ENCODE measurements at regions not wholly inside any gene's neighbourhood (a gene's known extent, or its start where the extent isn't known, plus 50 kb on each side); places are given as distances from the start of the nearest gene placed in this dataset.

- H3K4me3 ChIP-seq (ENCODE audit: low read depth, low read length) = no peak overlapping the region
- no peak for TF ChIP-seq CTCF (IDR thresholded peaks at IDR 0.05; ENCODE audit: borderline replicate concordance, insufficient read depth, low read depth, low read length)
Measured at GRCh38 chr4:56234098-56234497, 153.2 kb downstream of the AASDH start.

- no peak overlapping the region for H3K4me3 ChIP-seq (ENCODE audit: low read depth, low read length)
- TF ChIP-seq CTCF (IDR thresholded peaks at IDR 0.05; ENCODE audit: borderline replicate concordance, insufficient read depth, low read depth, low read length) = no peak
Measured at GRCh38 chr4:56231410-56231809, 155.9 kb downstream of the AASDH start.

GRCh38 chr4:56229947-56230346, 157.3 kb downstream of the AASDH start:
- TF ChIP-seq CTCF (IDR thresholded peaks at IDR 0.05; ENCODE audit: borderline replicate concordance, insufficient read depth, low read depth, low read length) = no peak
- no peak overlapping the region for H3K4me3 ChIP-seq (ENCODE audit: low read depth, low read length)

GRCh38 chr4:56227301-56227835, 159.9 kb downstream of the AASDH start:
- no peak overlapping the region for H3K4me3 ChIP-seq (ENCODE audit: low read depth, low read length)
- no peak for TF ChIP-seq CTCF (IDR thresholded peaks at IDR 0.05; ENCODE audit: borderline replicate concordance, insufficient read depth, low read depth, low read length)

GRCh38 chr4:56226579-56226978, 160.7 kb downstream of the AASDH start:
- no peak for TF ChIP-seq CTCF (IDR thresholded peaks at IDR 0.05; ENCODE audit: borderline replicate concordance, insufficient read depth, low read depth, low read length)
- H3K4me3 ChIP-seq (ENCODE audit: low read depth, low read length) = no peak overlapping the region

GRCh38 chr4:56224641-56225040, 162.7 kb downstream of the AASDH start:
- H3K4me3 ChIP-seq (ENCODE audit: low read depth, low read length) = no peak overlapping the region
- TF ChIP-seq CTCF (IDR thresholded peaks at IDR 0.05; ENCODE audit: borderline replicate concordance, insufficient read depth, low read depth, low read length) = no peak

GRCh38 chr4:56222514-56222913, 164.8 kb downstream of the AASDH start:
- H3K4me3 ChIP-seq (ENCODE audit: low read depth, low read length) = no peak overlapping the region
- no peak for TF ChIP-seq CTCF (IDR thresholded peaks at IDR 0.05; ENCODE audit: borderline replicate concordance, insufficient read depth, low read depth, low read length)

Data from GM12875 (cell line).